ENCODE measurements at regions not wholly inside any gene's neighbourhood (a gene's known extent, or its start where the extent isn't known, plus 50 kb on each side); places are given as distances from the start of the nearest gene placed in this dataset.
"Not testable (repeated sequence)": the region's sequence is repeated elsewhere in the genome, so short reads cannot be mapped to it uniquely, and the experiment has no call there.

DNA sequence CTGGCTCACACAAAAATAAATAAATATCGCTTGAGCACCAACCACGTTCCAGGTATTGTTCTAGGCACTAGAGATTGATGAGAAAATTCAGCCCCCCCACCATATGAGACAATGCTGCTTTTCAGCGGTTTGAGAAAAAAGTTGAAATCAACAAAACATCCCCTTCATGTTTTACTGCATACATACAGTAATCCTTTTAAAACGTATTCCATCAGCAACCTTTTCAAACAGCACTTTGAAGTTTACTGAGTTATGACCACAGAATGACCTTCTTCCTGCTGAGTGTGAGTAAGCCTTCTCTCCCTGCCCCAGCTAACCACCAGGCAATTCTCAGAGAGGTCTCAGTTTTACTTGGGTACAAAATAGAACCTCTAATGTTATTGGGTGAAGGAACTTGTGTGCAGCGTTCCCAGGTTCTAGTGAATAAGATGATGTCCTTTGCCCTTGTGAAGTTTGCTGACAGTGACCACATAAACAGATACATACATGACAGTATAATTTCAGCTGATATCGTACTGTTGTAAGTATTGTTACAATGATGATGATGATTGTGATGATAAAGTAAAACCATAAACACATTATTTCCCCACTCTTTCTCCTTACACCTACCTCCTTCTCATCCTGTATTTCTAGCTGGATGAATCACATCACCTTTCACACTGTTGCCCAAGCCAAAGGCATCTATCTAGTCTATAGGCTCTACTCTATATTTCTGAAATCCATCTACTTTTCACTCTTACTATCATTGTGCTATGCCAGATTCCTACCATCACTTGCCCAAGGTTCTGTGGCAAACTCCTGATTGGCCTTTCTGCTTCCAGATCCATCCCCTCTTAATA, 124.4 kb upstream of the KRR1 start:
- peak; percentile 89 for DNase-seq

DNA sequence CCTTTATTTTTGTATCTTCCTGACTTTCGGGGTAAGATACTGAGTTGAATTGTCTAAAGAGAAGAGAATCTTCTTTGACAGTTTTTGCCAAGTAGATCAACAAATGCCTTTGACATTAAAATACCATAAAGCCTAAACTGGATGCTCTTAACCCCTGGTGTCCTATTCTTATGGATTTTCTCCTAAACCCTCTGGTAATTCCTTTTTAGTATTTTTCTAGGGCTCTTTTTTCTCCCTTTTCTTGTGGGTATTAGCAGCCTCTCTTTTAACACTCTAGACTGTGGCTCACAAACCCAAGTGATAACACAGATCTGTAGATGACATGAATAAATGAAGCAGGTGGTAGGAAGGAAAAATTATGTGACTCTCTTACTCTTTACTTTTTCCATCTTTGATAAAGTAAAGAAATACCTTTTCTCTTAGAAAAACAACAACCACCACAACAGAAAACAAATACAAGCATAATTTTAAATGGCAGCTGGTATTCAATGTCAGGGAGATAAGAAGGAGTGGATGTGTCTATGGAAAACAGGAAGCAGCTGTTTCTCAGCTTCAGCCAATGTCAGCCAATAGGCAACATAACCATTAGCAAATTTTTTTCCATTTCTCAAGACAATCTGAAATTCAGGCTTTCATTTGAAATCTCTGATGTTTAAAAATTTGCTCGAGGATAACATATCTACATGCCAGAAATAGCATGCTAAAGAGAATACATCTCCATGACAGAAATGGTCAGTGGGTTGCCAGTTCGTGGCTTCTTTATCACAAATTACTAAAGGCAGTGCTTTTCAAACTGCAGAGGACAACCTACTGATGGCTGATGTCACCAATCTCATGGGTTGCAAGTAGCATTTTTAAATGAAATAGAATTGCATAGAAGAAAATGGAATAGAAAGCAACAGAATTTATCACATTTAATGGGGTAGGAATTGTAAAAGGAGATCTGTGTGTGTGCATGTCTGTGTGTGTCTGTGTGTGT, 123.1 kb upstream of the KRR1 start:
- DNase-seq, result no peak

DNA sequence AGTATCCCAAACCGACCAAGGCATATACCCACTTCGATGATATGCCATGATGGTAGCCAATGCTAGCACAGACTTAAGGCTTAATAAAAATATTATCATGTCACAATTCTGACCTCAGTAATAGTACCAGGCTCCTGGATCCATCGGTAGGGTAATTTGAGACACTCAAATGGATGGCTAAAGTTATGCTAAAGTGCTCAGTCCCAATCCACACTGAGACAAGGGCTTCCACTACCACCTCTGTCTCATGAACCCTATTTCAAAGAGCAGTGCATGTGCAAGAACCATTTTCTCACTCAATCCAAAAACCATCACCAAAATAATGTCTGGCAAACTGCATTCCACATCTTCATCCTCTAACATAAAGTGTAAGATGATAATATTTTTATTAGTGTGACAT, 122.4 kb upstream of the KRR1 start:
- DNase-seq, result no peak

DNA sequence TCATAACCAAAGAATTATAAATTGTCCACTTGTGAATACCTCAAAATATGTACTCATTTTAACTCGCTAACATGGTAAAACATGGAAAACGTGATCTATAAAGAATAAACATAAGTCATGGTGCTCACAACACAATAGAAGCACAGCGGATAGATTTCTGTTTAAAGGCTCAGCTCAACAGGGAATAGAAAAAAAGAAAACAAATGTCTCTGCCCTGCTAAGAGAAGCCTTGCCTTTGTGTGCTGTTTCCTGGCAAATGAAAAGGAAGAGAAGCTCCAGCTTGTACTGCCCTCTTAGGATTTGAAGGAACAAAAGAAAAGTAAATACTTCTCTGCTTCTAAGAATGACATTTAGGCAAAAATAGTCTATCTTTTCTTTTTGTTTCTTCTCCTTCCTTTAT, 121.0 kb upstream of the KRR1 start:
- DNase-seq, result no peak

DNA sequence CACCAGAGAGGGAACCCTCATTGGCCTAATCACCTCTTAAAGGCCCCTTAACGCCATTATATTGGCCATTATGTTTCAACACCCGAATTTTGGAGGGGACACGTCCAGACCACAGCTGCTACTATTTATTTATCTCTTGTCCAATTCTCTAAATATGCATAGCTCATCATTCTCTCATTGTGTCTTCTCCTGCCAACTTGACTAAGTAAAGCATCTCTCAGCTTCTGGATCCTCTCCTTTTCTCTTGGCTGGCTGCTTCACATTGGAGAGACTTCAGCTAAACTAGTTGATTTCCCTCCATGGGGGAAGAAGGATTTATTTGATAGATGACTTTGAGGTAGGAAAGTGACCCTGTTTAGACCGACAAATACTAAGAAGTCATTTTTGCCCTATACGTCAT, 120.4 kb upstream of the KRR1 start:
- DNase-seq, result no peak

DNA sequence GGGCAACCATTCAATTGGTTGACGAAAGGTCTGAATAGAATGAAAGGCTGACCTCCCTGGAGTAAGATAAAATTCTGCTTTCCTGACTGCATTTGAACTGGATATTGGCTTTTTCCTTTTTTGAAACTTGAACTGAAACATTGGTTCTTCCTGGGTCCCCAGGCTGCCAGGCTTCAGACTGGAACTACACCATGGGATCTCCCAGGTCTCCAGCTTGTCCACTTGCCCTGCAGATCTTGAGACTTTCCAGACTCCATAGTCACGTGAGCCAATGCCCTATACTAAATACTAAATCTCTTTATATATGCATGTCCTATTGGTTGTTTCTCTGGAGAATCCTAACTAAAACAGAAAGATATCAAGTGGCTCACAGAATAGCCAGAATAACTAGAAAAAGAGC, 118.7 kb upstream of the KRR1 start:
- DNase-seq, result no peak

DNA sequence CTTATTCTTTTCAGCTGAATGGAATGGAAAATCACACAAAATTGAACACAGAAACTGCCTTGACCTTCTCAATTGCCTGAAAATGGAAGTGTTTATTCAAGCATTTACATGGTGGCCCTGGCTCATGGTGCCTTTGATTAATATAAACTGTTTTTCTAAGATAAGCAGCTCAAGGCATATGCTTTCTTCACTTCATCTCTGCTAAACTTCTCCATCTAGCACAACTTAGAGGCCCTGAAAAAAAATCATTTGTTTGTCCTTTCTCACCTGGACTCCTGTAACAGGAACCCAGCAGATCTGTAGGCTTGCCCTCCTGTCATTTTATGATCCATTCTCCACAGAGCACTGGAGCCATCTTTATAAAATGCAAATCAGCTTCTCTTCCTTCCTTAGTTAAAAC, 117.5 kb upstream of the KRR1 start:
- DNase-seq, result no peak

DNA sequence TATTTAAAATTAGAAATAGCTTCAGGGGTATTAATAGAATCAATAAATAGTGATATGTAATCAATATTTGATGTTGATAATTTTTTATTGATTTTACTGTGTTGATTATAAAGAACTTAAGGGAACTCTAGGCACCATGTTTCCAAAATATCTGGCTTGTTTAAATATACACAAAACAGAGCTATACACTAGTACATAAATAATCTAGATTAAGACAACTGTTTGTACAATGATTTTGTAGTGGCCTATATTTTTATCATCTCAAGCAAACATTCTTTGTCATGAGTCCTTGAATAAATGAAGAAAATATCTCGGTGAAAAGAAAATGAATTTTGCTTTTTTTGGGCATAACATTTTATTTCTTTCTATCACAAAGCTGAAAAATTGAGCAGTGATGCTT, 117.1 kb upstream of the KRR1 start:
- no peak for DNase-seq

DNA sequence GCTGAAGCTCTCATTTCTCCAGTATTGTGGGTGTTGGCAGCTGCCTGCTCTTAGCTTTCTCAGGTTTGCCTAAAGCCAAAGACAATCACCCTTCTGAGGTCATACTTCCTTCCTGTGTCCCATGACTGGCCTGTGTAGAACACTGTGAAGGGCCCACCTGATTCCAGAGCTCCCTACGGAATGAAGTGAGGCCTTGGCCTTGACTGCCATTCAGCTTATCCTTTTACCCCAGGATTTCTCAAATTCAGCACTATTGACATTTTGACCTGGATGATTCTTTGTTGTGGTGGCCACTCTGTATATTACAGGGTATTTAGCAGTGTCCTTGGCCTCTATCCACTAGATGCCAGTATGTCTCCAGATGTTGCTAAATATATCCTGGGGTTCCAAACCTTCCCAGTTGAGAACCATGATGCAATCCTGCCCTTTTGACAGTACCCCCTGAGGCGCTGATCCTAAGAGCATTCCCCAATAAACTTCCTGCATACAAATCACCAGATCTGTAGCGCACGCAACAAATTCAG, 112.3 kb upstream of the KRR1 start:
- DNase-seq, result peak; percentile 33

DNA sequence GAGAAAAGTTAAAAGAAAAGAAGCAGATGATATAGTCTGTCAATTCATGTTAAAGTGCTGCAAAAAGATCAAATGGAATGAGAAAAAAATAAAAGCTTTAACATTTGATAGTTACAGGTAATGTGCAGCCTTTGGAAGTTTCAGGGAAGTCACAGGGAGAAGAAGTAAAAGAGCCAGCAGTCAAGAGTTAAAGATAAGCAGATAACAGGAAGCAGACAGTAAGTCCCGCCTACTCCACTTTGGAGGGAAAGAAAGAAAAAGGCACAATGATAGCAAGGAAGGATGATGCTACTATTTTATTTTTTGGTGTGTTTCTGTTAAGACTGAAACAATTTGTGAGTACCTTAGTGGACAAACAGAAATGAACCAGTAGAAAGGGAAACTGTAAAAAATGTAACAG, 111.1 kb upstream of the KRR1 start:
- DNase-seq, result no peak

DNA sequence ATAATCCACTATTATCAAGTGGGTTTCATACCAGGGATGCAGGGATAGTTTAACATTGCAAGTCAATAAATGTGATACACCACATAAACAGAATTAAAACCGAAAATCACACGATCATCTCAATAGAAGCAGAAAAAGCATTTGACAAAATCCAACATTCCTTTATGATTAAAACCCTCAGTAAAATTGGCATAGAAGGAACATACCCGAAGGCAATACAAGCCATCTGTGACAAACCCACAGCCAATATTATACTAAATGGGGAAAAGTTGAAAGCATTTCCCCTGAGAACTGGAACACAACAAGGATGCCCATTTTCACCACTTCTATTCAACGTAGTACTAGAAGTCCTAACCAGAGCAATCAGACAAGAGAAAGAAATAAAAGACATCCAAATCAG, 103.0 kb upstream of the KRR1 start:
- not testable (repeated sequence) for DNase-seq

DNA sequence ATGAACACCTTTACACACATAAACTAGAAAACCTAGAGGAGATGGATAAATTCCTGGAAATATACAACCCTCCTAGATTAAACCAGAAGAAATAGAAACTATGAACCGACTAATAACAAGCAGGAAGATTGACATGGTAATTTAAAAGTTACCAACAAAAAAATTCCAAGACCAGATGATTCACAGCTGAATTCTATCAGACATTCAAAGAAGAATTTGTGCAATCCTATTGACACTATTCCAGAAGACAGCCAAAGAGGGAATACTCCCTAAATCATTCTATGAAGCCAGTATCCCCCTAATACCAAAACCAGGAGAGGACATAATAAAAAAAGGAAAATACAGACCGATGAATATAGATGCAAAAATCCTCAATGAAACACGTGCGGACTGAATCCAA, 102.6 kb upstream of the KRR1 start:
- DNase-seq, result peak; percentile 39

DNA sequence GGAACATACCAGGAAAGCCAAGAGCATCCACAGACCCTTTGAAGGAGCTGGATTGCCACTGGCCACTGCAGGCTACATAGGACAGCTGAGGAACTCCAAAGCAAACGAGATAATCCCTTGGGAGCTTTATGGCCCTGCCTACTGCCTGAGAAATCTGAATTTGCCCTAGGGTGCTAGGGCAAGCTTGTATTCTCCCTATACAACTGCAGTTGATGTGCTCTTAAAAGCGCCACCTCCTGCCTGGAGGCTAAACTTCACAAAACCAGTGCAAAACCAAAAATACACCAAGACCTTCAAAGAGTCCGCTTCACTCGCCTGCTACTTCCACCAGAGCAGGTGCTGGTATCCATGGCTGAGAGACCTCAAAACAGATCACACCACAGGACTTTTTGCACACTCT, 99.6 kb upstream of the KRR1 start:
- no peak for DNase-seq

DNA sequence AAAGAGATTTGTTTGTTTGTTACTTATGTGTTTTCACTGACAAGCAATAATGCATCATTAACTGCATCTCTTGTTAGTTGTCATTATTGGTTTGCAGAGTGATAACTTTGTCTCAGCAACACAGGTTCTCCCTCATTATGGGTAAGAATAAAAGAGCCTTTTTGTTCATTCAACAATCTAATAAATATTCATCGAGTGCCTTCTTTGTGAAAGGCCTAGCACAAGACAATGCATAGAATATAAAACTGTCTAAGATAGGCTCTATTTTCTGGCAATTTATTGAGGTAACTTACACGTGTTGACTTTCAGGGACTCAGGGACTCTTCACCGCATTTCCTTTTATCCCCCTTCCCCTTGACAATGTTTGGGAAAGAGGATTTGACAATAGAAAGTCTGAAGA, 95.5 kb upstream of the KRR1 start:
- no peak for DNase-seq

DNA sequence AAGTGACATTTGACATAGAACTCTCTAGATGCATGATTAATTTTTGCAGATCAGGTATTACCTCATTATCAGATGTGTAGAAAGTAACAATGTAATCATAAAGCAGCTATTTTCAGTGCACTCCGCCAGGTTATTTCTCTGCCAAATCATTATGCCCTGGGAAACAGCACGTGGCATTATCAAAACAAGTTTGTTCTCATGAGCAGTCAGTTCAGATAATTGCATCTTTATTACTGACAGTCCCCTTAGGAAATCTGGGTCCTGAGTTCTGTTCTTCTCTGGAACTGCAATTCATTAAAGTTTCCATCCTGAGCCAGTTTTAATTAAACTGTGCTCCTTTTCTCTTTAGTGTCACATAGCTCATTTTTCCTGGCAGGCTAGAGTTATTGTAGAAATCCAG, 94.7 kb upstream of the KRR1 start:
- DNase-seq, result no peak

DNA sequence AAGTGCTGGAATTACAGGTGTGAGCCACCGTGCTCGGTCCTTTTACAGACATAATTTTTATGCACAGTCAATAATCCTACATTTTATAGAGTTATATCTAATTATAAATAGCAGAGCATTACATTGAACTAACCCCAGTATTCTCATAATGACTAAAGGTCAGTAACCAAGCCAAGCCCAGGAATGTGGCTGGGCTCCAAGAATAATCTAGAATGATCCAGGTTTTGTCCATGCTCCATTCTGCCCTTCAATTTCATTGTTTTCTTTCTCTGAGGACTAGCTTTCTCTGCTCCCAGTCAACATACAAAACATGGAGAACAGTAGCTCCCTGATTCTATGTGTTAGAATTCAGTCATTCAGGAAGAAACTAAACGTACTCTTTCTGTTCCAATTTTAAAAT, 92.1 kb upstream of the KRR1 start:
- DNase-seq, result peak; percentile 21

DNA sequence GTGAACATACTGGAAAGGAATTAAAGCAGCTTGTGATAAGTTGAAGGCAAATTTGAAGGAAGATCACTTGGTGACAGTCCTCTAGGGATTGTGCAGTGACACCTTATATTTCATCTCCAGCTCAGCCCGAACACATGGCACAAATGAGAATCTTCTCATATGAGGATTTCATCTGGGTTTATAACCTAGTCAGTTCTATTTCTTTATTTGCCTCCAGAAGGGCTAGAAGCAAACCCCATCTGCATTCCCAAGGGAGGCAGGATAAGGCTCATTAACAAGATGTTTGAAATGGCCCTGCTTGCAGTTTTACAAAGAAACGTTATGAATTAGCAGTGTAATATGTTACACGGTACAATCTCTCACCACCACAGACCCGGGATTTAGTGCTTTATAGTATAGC, 90.7 kb upstream of the KRR1 start:
- peak; percentile 19 for DNase-seq

DNA sequence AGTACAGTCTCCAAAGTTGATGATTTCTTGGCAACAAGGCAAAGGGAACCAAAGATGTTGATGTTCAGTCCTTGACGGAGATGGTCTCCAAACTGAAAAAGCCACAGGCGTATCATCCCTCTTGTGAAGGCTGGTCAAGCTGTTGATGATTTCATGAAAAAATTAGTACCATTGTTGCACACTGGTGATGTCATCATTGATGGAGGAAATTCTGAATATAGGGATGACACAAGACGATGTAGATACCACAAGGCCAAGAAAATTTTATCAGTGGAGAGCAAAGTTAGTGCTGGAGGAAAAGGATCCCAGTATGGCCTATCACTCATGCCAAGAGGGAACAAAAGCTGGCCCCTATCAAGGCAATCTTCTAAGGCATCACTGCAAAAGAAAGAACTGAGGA, 88.7 kb upstream of the KRR1 start:
- DNase-seq, result no peak

DNA sequence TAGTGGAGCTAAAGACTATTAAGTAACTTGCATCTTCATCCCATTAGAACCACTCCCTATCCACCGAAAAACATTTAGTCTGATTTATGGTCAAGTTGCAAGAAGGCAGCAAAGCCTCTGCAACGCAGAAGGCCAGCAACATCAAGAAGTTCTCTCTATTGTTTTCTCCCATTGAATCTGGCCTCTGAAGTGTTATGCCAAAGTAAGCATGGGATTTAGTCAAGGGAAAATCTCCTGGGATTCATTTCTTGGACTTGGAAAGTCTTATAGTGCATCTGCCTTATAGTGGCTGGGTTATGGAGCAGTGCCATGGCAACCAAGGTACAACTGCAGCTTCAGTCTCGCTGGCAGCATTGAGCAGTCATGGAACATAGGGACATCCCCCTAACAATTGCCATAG, 87.7 kb upstream of the KRR1 start:
- peak; percentile 9 for DNase-seq

DNA sequence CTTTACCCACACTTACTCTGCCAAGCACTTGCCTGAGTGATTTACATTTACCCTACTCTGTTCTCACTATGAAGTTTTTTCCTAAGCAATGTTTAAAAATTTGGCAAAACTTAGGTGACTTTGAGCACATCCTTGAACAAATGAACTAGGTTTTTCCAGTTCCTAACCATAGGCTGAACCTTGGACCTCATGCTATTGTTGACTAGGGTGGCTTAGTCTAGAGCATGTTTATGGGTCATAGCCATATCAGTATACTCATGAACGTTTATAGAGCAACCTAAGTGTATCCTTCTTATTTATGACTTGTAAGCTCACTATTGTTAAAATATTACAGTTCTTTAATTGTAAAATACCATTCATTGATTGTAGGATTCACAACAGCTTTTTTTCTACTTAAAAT, 85.0 kb upstream of the KRR1 start:
- no peak for DNase-seq

DNA sequence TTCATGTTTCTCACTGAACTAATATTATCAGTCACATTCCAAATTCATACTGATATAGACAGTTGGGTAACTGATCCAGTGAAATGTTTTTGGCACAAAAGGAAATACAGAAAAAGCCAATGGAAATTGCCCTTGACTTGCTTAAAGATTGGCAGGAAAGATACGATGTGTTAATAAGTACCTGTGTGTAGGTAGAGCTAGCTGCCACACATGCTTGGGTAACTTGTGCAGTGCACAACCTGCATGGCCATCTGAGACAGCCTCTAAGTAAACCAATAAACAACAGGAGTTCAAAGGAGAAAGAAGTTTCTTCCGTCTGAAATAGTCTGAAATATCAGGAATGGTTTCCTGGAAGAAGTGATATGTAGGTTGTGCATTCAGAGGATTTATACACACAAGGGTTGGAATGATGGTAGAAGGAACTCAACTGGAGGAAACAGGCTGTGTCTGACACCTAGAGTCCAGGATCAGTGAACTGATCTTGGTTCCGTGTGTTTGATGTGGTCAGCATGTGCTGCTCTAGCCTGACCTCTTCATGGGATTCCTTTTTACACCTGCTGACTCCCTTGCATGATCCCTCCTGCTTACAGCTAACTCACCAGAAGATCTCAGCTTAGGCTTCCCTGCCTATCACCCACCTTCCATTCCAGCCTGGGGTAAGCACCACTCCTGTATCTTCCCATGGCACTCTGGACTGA, 81.4 kb upstream of the KRR1 start:
- no peak for DNase-seq

DNA sequence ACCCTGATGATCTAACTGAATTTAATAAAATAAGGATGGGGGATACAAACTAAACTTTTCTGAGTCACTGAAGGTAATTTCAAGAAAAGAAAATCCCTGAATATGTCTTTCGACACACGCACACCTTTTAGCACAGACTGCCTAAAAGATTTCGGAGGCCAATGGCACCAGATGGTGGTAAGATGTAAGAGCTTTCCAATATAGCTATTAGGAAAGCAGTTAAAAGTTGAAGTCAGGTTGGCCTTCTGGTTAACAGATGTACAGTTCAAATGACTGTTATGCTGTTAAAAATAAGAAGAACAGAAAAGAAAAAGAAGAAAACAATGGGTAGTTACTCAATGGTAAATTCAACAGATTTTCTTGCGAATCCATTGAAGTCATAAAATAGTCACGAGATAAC, 80.7 kb upstream of the KRR1 start:
- no peak for DNase-seq

DNA sequence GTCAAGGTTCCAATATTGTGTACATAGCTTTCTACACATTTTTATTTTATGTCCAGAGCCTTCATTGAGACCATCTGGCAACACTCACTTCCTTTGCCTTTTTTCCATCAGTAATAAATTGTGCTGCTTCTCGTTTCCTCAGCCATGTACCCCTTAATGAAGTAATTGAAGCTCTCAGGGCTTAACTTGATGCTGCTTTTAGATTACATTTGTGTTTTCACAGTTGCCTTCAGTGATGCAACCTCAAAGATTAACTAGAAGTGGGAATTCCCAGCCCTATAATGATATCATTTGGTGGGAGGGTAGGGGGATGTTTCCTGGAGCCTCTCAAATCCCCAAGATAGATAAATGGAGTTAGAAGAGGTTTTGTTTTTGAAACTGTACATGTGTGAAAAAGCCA, 80.2 kb upstream of the KRR1 start:
- DNase-seq, result peak; percentile 16
